ENCODE measurements at regions not wholly inside any gene's neighbourhood (a gene's known extent, or its start where the extent isn't known, plus 50 kb on each side); places are given as distances from the start of the nearest gene placed in this dataset.

DNA sequence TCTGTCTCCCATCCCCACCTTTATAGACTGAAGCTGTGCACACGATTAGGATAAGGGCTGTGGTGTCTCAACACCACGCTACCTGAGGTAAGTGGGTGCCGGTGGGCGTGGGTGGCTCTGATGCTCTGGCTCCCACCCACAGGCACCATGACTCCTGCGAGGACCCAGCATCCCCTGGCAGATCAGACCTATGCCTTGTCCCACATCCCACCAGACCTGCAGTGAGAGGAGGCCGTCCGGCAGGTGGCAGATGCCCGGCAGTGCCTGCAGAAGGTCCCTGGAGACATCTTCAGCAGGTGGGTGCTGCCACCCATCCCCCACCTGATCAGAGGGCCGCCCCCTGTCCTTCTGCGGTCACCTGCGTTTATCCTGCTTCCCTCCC, 104.4 kb upstream of the PRB2 start:
- no peak for TF ChIP-seq EZH2 (IDR thresholded peaks at IDR 0.05; ENCODE audit: low read length, unreplicated experiment)
- TF ChIP-seq EZH2phosphoT487 (IDR thresholded peaks at IDR 0.05; ENCODE audit: borderline replicate concordance, low read length): no peak
